ENCODE measurements at regions not wholly inside any gene's neighbourhood (a gene's known extent, or its start where the extent isn't known, plus 50 kb on each side); places are given as distances from the start of the nearest gene placed in this dataset.

DNA sequence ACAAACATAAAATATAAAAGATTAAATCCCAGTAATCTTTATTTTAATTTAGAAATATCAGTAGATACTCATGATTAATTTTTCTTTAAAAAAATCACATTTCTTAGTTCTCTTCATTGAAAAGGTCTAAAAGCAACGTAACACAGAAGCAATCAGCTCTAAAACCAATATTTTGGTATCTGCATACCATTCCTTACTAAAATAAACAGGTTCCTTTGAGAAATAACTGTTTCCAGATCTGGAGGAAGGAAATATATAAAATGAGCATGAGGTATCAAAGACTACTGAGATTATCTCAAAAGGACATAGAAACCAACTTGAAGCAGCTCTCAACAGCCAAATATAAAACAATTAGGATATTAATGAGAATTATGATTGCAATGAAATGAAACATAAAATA is 301.0 kb upstream of the GNAI1 start:
- no peak for DNase-seq (ENCODE audit: low read depth, low spot score)
- H3K27ac ChIP-seq (ENCODE audit: low read length), result no peak overlapping the region
- no CpG with 5 or more reads among the region's 1 CpG for WGBS (ENCODE audit: insufficient coverage, insufficient read length)
- H3K4me3 ChIP-seq (ENCODE audit: low read length), result no peak overlapping the region
- H3K4me1 ChIP-seq (ENCODE audit: control insufficient read depth, insufficient read depth, low read length), result no peaks in the 10 kb centered on the region
- H3K9me3 ChIP-seq (ENCODE audit: control insufficient read depth, insufficient read depth, low read length), result no peaks in the 10 kb centered on the region
- no peaks in the 10 kb centered on the region for H3K36me3 ChIP-seq (ENCODE audit: control insufficient read depth, insufficient read depth, low read length)
- H3K27me3 ChIP-seq (ENCODE audit: control insufficient read depth, insufficient read depth, low read length), result no peaks in the 10 kb centered on the region

DNA sequence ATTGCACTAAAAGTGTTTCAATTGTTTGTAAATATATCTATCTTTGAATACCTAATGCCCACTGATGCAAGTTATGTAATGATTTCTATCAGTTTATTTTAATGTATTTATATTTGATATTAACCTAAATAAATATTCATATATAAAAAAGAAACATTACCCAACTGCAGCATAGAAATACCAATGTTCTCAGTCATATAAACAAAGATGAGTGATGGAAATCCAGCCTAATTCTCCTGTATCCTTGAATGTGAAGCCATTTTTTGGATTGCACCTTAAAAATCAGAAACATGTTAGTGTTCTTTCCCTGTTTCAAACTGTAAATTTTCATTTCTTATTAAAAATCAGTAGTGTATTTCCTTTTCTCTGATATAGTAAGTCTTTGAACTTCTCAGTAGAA is 305.8 kb upstream of the GNAI1 start:
- Histone ChIP-seq H3K27me3 (ENCODE audit: control insufficient read depth, insufficient read depth, low read length) (no peaks in the 10 kb centered on the region), H3K4me3 (ENCODE audit: low read length) (no peak overlapping the region), H3K27ac (ENCODE audit: low read length) (no peak overlapping the region), H3K9me3 (ENCODE audit: control insufficient read depth, insufficient read depth, low read length) (no peaks in the 10 kb centered on the region), H3K4me1 (ENCODE audit: control insufficient read depth, insufficient read depth, low read length) (no peaks in the 10 kb centered on the region), H3K36me3 (ENCODE audit: control insufficient read depth, insufficient read depth, low read length) (no peaks in the 10 kb centered on the region)
- DNase-seq (ENCODE audit: low read depth, low spot score), result no peak

DNA sequence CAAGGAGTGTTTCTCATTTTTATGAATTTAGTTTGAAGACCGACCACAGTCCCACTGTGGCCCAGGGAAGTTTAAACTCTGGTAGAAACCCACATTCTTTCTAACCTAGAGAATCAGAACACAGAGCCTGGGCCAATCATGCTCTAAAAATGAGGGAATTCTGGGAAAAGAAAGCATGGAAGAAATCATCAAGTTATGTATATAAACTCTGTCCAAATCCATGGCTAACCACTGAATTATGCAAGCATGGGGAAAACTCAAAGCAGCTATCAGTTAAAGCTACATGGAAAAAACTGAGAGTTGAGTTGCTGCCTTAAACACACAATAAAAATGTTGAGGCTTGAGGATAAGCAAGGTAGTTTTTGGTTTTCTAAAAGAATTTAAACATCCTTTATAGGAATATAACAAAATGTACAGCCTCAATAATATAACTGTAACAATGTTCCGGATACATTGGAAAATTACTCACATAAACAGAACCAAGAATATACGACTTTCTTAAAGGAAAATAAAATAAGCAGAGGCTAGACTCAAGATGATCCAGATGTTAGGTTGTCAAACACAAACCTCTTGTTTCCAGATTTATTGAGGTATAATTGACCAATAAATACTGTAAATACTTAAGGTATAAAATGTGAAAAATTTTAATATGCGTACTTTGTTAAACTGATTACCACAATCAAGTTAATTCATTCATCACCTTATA is 311.2 kb upstream of the GNAI1 start:
- no CpG with 5 or more reads among the region's 4 CpGs for WGBS (ENCODE audit: insufficient coverage, insufficient read length)

DNA sequence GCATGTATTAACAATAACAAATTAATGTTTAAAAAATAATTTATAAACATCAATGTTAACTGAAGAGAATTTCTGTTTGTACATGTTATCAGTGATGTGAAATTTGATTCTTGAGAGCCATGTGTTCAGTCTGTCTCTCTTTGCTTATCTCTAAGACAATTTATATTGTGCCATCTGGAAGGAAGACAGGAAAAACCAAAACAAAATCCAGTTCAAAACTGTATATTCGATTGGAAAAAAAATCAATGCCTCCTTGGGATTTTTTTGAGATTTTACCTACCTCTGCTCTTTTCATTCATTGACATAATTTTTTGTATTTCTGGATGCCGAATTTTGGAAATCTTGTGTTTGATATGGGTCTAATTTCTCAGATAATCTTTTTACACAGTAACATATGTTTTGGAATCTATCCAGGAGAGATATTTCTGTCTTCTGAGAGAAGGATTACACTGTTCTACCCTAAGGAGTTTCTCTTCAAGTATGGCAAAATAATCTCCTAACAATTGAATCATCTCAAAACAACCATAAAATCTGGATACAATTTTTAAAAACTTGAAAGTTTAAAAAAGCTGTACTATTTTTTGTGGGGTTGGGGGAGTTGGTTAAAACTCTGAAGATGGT is 311.9 kb upstream of the GNAI1 start:
- Histone ChIP-seq H3K4me1 (ENCODE audit: control insufficient read depth, insufficient read depth, low read length) (no peaks in the 10 kb centered on the region), H3K36me3 (ENCODE audit: control insufficient read depth, insufficient read depth, low read length) (no peaks in the 10 kb centered on the region), H3K4me3 (ENCODE audit: low read length) (no peak overlapping the region), H3K27ac (ENCODE audit: low read length) (no peak overlapping the region), H3K27me3 (ENCODE audit: control insufficient read depth, insufficient read depth, low read length) (no peaks in the 10 kb centered on the region), H3K9me3 (ENCODE audit: control insufficient read depth, insufficient read depth, low read length) (no peaks in the 10 kb centered on the region)
- no peak for DNase-seq (ENCODE audit: low read depth, low spot score)
- WGBS (ENCODE audit: insufficient coverage, insufficient read length), result no CpG with 5 or more reads among the region's 2 CpGs

More for the DNA sequence above, 311.2 kb upstream of the GNAI1 start:
- Histone ChIP-seq H3K9me3 (ENCODE audit: control insufficient read depth, insufficient read depth, low read length) (no peaks in the 10 kb centered on the region), H3K27me3 (ENCODE audit: control insufficient read depth, insufficient read depth, low read length) (no peaks in the 10 kb centered on the region), H3K4me1 (ENCODE audit: control insufficient read depth, insufficient read depth, low read length) (no peaks in the 10 kb centered on the region), H3K36me3 (ENCODE audit: control insufficient read depth, insufficient read depth, low read length) (no peaks in the 10 kb centered on the region), H3K4me3 (ENCODE audit: low read length) (no peak overlapping the region), H3K27ac (ENCODE audit: low read length) (no peak overlapping the region)
- DNase-seq (ENCODE audit: low read depth, low spot score), result no peak

DNA sequence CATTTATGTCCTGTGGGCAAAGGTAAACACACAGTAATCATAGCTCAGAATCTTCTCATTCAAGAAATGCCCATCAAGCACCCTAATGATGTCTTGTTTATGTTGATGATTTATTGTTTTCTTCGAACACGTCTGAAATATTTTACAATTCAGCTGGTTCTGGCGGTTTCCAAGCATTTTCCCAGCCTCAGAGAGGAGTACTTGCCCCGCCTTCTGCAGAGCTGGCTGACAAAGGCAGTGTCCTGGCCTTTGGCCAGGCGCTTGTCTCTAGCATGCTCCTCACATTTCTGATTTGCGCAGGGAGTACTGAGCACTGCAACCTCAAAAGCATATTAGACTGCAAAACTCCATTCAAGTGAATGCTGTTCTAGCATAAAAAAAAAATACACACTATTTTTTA is 314.2 kb upstream of the GNAI1 start:
- H3K4me3 ChIP-seq (ENCODE audit: low read length), result no peak overlapping the region
- H3K36me3 ChIP-seq (ENCODE audit: control insufficient read depth, insufficient read depth, low read length), result no peaks in the 10 kb centered on the region
- no peaks in the 10 kb centered on the region for H3K4me1 ChIP-seq (ENCODE audit: control insufficient read depth, insufficient read depth, low read length)
- no peaks in the 10 kb centered on the region for H3K27me3 ChIP-seq (ENCODE audit: control insufficient read depth, insufficient read depth, low read length)
- no peaks in the 10 kb centered on the region for H3K9me3 ChIP-seq (ENCODE audit: control insufficient read depth, insufficient read depth, low read length)
- no CpG with 5 or more reads among the region's 6 CpGs for WGBS (ENCODE audit: insufficient coverage, insufficient read length)
- DNase-seq (ENCODE audit: low read depth, low spot score), result no peak
- no peak overlapping the region for H3K27ac ChIP-seq (ENCODE audit: low read length)

DNA sequence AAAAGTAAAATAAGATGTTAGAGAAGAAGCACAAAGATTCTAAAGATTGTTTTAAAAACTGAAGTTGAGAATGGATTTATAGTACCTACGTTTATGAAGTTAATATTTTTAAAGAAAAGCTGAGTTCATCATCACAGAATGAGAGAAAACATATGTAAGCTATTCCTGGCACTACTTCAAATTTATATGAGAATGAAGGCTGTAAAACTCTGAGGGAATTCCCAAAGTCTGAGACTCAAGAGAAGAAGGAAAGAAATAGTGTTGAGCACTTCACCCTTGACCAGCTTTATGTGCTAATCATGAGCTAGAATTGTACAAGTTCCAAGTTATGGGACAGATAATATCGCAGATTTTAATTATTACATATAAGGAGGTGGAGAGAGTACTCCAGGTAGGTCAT is 323.7 kb upstream of the GNAI1 start:
- no peak for DNase-seq (ENCODE audit: low read depth, low spot score)
- WGBS (ENCODE audit: insufficient coverage, insufficient read length), result 100% methylated on average over 1 of the region's 2 CpGs
- H3K27me3 ChIP-seq (ENCODE audit: control insufficient read depth, insufficient read depth, low read length), result no peaks in the 10 kb centered on the region

DNA sequence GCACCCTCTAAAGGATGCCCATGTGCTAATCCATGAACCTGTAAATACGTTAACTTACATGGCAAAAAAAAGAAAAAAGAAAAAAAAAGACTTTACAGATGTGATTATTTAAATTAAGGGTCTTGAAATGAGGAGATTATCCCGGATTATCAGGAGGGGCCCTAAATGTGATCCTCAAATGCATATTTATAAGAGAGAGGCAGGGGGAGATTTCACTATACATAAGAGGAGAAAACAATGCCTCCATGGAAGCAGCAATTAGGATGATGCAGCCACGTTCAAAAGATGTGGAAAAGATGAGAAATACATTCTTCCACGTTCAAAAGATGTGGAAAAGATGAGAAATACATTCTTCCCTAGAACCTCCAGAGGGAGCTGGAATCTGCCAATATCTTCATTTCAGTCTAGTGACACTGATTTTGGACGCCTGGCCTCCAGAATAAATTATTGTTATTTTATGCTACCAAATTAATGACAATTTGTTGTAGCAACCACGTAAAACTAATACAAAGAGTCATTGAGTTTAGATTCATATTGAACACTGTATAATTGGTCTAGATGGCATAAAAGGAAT is 328.4 kb upstream of the GNAI1 start:
- Histone ChIP-seq H3K27me3 (ENCODE audit: control insufficient read depth, insufficient read depth, low read length) (no peaks in the 10 kb centered on the region), H3K4me1 (ENCODE audit: control insufficient read depth, insufficient read depth, low read length) (no peaks in the 10 kb centered on the region), H3K9me3 (ENCODE audit: control insufficient read depth, insufficient read depth, low read length) (no peaks in the 10 kb centered on the region), H3K27ac (ENCODE audit: low read length) (no peak overlapping the region), H3K4me3 (ENCODE audit: low read length) (no peak overlapping the region), H3K36me3 (ENCODE audit: control insufficient read depth, insufficient read depth, low read length) (no peaks in the 10 kb centered on the region)
- WGBS (ENCODE audit: insufficient coverage, insufficient read length), result no CpG with 5 or more reads among the region's 6 CpGs
- no peak for DNase-seq (ENCODE audit: low read depth, low spot score)

More for the DNA sequence above, 323.7 kb upstream of the GNAI1 start:
- Histone ChIP-seq H3K4me3 (ENCODE audit: low read length) (no peak overlapping the region), H3K9me3 (ENCODE audit: control insufficient read depth, insufficient read depth, low read length) (no peaks in the 10 kb centered on the region), H3K27ac (ENCODE audit: low read length) (no peak overlapping the region), H3K4me1 (ENCODE audit: control insufficient read depth, insufficient read depth, low read length) (no peaks in the 10 kb centered on the region), H3K36me3 (ENCODE audit: control insufficient read depth, insufficient read depth, low read length) (no peaks in the 10 kb centered on the region)

DNA sequence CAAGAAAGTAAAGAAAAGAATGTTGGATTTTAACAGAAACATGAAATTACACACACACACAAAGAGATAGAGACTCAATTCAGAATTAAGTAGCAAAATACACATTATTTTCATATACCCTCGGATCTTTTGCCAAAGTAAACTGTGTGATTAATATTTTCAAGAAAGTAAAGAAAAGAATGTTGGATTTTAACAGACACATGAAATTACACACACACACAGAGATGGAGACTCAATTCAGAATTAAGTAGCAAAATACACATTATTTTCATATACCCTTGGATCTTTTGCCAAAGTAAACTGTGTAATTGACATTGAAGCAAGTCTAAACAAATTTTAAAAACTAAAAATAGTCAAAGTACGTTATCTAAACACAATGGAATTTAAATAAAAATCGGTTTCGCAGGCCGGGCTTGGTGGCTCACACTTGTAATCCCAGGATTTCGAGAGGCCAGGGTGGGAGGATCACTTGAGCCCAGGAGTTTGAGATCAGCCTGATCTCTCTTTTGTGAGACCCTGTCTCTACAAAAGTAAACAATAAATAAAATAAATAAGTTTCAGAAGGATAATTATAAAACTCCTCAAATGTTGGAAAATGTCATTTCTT is 337.3 kb upstream of the MAGI2 start:
- Histone ChIP-seq H3K9me3 (ENCODE audit: control insufficient read depth, insufficient read depth, low read length) (no peaks in the 10 kb centered on the region), H3K36me3 (ENCODE audit: control insufficient read depth, insufficient read depth, low read length) (no peaks in the 10 kb centered on the region), H3K27me3 (ENCODE audit: control insufficient read depth, insufficient read depth, low read length) (no peaks in the 10 kb centered on the region), H3K27ac (ENCODE audit: low read length) (no peak overlapping the region), H3K4me3 (ENCODE audit: low read length) (no peak overlapping the region), H3K4me1 (ENCODE audit: control insufficient read depth, insufficient read depth, low read length) (no peaks in the 10 kb centered on the region)
- DNase-seq (ENCODE audit: low read depth, low spot score), result no peak
- WGBS (ENCODE audit: insufficient coverage, insufficient read length), result no CpG with 5 or more reads among the region's 6 CpGs

DNA sequence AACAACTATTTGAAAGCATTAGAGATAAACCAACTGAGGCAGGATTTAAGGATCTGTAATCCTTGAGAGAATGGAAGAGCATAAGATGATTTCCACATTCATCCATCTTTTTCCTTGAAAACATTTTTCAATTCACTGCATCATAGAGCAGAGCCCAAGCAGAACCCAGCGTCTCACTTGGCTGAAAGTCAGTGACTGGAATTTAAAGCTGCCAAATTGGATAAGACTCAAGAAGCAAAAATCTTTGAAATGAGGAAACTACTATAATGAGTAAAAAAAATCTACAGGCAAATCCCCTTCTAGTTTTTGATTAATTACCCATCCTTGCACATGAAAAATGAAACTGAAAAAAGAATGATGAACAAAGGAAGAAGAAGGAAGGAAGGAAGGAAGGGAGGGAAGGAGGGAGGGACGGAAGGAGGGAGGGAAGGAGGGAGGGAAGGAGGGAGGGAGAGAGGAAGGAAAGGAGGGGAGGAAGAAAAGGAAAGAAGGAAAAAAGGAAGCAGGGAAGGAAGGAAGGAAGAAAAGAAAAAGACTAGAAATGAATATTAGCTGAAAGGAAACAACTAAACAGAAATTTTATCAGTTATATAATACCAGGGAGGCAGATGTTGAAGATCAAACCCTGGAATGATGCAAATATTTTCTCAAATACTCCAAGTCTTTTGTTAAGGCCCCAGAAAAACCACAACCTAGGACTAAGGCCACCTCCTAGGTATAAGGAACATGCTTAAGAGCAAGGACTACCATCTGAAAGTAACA is 336.3 kb upstream of the MAGI2 start:
- H3K27ac ChIP-seq (ENCODE audit: low read length), result no peak overlapping the region
- no peaks in the 10 kb centered on the region for H3K36me3 ChIP-seq (ENCODE audit: control insufficient read depth, insufficient read depth, low read length)
- no peaks in the 10 kb centered on the region for H3K9me3 ChIP-seq (ENCODE audit: control insufficient read depth, insufficient read depth, low read length)
- WGBS (ENCODE audit: insufficient coverage, insufficient read length), result no CpG with 5 or more reads among the region's 2 CpGs
- H3K4me1 ChIP-seq (ENCODE audit: control insufficient read depth, insufficient read depth, low read length), result no peaks in the 10 kb centered on the region
- no peaks in the 10 kb centered on the region for H3K27me3 ChIP-seq (ENCODE audit: control insufficient read depth, insufficient read depth, low read length)
- DNase-seq (ENCODE audit: low read depth, low spot score), result no peak
- no peak overlapping the region for H3K4me3 ChIP-seq (ENCODE audit: low read length)

DNA sequence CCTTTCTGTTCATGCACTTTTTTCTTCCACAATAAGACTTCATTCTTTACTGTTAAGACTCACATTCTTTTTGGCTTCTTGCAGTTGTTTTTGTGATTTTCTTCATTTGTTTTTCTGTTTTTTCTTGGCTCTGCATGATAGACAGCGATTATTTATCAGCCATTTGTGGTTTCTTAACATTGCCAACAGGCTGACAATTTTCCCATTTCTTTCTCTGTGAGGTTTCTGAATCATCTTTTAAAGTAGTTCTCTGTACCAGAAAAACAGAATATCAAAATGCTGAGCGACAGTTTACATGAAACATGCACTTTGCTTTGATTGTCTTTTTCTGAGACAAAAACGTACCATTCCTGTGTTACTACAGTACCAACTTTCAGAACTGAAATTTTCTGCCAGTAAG is 334.2 kb upstream of the MAGI2 start:
- H3K4me1 ChIP-seq (ENCODE audit: control insufficient read depth, insufficient read depth, low read length), result no peaks in the 10 kb centered on the region
- H3K27me3 ChIP-seq (ENCODE audit: control insufficient read depth, insufficient read depth, low read length), result no peaks in the 10 kb centered on the region
- no peak for DNase-seq (ENCODE audit: low read depth, low spot score)
- H3K9me3 ChIP-seq (ENCODE audit: control insufficient read depth, insufficient read depth, low read length), result no peaks in the 10 kb centered on the region
- H3K27ac ChIP-seq (ENCODE audit: low read length), result no peak overlapping the region
- H3K4me3 ChIP-seq (ENCODE audit: low read length), result no peak overlapping the region
- H3K36me3 ChIP-seq (ENCODE audit: control insufficient read depth, insufficient read depth, low read length), result no peaks in the 10 kb centered on the region
- WGBS (ENCODE audit: insufficient coverage, insufficient read length), result no CpG with 5 or more reads among the region's 3 CpGs

Measured in iPS DF 6.9 (cell line).